AG04450 (cell line): ENCODE measurements at regions not wholly inside any gene's neighbourhood (a gene's known extent, or its start where the extent isn't known, plus 50 kb on each side); places are given as distances from the start of the nearest gene placed in this dataset.

ENCODE experiments used
- CTCF ChIA-PET: fragments of 300-600, 350-600 bp; formaldehyde crosslinking; extraction: SDS; loops from one replicate; lab custom pipeline; 2022; ENCODE audit warnings: antibody characterized with exemption, inconsistent platforms; lab: Charles Lee
- POLR2A ChIA-PET: fragments of 350-600 bp; formaldehyde crosslinking; extraction: SDS; loops from one replicate; lab custom pipeline; 2021; ENCODE audit warnings: antibody characterized with exemption, inconsistent platforms; lab: Yijun Ruan, JAX
- DNase-seq: peaks from one replicate; pipeline ENCODE4 v3.0.0-alpha.2; 2011; ENCODE audit warnings: low read depth, low spot score
- H3K27ac ChIP-seq: one replicate; pipeline ENCODE4 v1.5.1; 2012; ENCODE audit warnings: low read depth, low read length, control low read depth
- H3K27me3 ChIP-seq: one replicate; pipeline ENCODE4 v1.6.0; 2012; ENCODE audit warnings: low read length; ENCODE audit not compliant: control insufficient read depth, insufficient read depth
- H3K4me3 ChIP-seq: 2 replicates; pipeline ENCODE4 v1.5.1; 2011; ENCODE audit warnings: mild to moderate bottlenecking, low read depth, low read length, control low read depth
- H3K9me3 ChIP-seq: 2 replicates; pipeline ENCODE4 v1.5.1; 2012; ENCODE audit warnings: low read length; ENCODE audit not compliant: control insufficient read depth, insufficient read depth
- CTCF ChIP-seq: IDR thresholded peaks from 2 replicates; pipeline ENCODE4 v1.5.1; 2011; ENCODE audit warnings: low read depth, low read length, control low read depth, inconsistent platforms

- H3K9me3 ChIP-seq, result no peaks in the 10 kb centered on the region
- H3K27me3 ChIP-seq, result no peaks in the 10 kb centered on the region
- no peak overlapping the region for H3K27ac ChIP-seq
- DNase-seq, result no peak
- ChIA-PET POLR2A (no interaction called here), CTCF (no interaction called here)
- TF ChIP-seq CTCF, result no peak
- H3K4me3 ChIP-seq, result no peak overlapping the region
Measured at GRCh38 chr11:127362754-127363308, 362.3 kb upstream of the KIRREL3 start.

GRCh38 chr11:127358160-127358559, 357.6 kb upstream of the KIRREL3 start:
- TF ChIP-seq CTCF, result no peak
- CTCF ChIA-PET, result interaction anchor here (0.6 kb wide), 1 partner anchor 210 kb away, joined by 3 read pairs; no protein-coding TSS in a partner anchor
- no peak overlapping the region for H3K4me3 ChIP-seq
- H3K27me3 ChIP-seq, result no peaks in the 10 kb centered on the region
- no peak overlapping the region for H3K27ac ChIP-seq
- POLR2A ChIA-PET, result no interaction called here
- no peaks in the 10 kb centered on the region for H3K9me3 ChIP-seq
- no peak for DNase-seq

DNA sequence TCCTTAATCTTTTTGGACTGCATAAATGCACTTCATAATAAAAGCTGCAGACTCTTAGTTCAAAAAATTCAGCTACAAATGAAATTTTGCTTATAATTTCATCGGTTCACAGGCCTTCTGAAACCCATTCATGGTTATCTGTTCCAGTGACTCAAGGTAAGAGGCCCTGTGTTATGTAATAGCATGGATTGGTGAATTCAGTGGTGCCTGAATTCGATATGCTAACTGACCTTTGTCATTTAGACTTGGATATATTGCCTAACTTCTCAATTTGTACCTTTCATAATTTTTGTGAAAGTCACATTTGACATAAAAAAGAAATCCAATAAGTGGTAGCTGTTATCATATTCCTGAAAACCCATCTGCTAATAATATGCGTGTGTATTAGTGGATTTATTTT, 349.9 kb upstream of the KIRREL3 start:
- no peak for TF ChIP-seq CTCF

DNA sequence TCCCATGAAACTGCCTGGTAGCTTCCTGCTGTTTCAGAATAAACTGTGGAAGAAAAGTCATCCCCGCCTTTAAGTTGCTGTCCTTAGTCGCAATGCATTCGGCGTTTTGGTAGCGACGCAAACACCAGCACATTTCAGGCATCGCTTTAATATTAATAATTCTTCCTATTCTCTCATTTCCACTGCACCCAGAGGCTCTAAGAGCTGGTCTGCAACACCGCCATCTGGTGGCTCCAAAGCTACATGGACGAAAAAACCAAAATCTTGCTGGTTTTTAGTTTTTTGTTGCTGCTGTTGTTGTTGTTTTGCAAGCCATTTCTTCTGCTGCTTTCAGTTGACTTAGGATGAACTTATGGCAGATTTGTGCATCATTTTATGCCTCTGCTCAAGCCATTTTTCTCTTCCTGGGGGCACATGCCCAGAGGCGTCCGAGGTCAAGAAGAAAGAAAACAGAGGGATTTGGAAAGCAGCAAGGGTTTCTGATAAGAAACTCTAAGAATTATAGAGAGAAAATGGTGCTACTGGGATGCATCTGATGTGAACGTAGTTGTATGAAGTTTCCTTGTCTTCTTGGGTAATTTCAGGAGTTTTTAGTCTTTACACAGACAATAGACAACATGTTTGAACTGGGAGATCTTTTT, 345.4 kb upstream of the KIRREL3 start:
- ChIA-PET CTCF (interaction anchor here (0.6 to 3.5 kb wide), 23 partner anchors 7 to 1035 kb away, joined by 3 to 50 read pairs (median 3); no protein-coding TSS in a partner anchor), POLR2A (no interaction called here)
- H3K4me3 ChIP-seq, result no peak overlapping the region
- no peak overlapping the region for H3K27ac ChIP-seq
- no peak for DNase-seq
- no peaks in the 10 kb centered on the region for H3K9me3 ChIP-seq
- H3K27me3 ChIP-seq, result no peaks in the 10 kb centered on the region
- TF ChIP-seq CTCF, result peak; percentile 89

More for the DNA sequence above, 349.9 kb upstream of the KIRREL3 start:
- CTCF ChIA-PET, result interaction anchor here (1.2 kb wide), 1 partner anchor 743 kb away, joined by 3 read pairs; no protein-coding TSS in a partner anchor
- DNase-seq, result no peak
- Histone ChIP-seq H3K4me3 (no peak overlapping the region), H3K9me3 (no peaks in the 10 kb centered on the region), H3K27me3 (no peaks in the 10 kb centered on the region), H3K27ac (no peak overlapping the region)
- POLR2A ChIA-PET, result no interaction called here

DNA sequence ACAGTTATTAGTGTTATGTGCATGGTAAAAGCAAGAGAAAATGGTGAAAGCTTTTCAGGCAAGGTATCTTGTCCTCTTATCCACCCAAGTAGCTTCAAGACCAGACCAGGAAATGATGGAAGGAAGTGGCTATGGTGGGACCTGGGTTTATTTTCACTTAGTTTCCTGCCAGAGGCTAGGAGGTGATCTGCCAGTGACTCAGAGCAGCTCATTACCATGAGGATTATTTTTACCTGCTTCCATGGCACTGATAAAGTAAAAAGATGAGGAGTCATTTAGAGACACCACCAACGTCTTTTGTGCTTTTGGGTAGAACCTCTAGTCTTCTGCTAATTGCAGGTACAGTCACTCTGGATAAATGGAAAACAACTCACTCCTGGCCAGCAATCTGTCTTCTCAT, 339.9 kb upstream of the KIRREL3 start:
- no peak for TF ChIP-seq CTCF
- H3K27ac ChIP-seq, result no peak overlapping the region
- DNase-seq, result no peak
- no peaks in the 10 kb centered on the region for H3K9me3 ChIP-seq
- POLR2A ChIA-PET, result no interaction called here
- CTCF ChIA-PET, result interaction anchor here (0.7 kb wide), 1 partner anchor 645 kb away, joined by 4 read pairs; no protein-coding TSS in a partner anchor
- no peaks in the 10 kb centered on the region for H3K27me3 ChIP-seq
- H3K4me3 ChIP-seq, result no peak overlapping the region
